K562 (cell line): ENCODE measurements at regions not wholly inside any gene's neighbourhood (a gene's known extent, or its start where the extent isn't known, plus 50 kb on each side); places are given as distances from the start of the nearest gene placed in this dataset.

ENCODE experiments used
- CTCF ChIP-seq, 3 experiments: IDR thresholded peaks in 2 of 3; conservative IDR thresholded peaks in 1 of 3; 2 replicates each; pipeline ENCODE4 v1.5.1; 2011 to 2012; ENCODE audit warnings: low read length in 3 of 3, mild to moderate bottlenecking in 3 of 3, control low read depth in 2 of 3, improper control_type of control experiment in 1 of 3, inconsistent platforms in 1 of 3, low read depth in 1 of 3, mixed read lengths in 1 of 3, moderate library complexity in 1 of 3; ENCODE audit not compliant: insufficient read depth in 2 of 3
- HDAC6 ChIP-seq: IDR thresholded peaks from 2 replicates; pipeline ENCODE4 v1.6.1; 2012; ENCODE audit warnings: low read depth, mild to moderate bottlenecking, control low read depth, inconsistent platforms, low read length, moderate library complexity
- POLR2A ChIP-seq: fragments of 450-650 bp; conservative IDR thresholded peaks from 2 replicates; pipeline ENCODE4 v1.6.1; 2016
- ZNF133 ChIP-seq: fragments of 250-450 bp; sonication (Bioruptor Pico); IDR thresholded peaks from 2 replicates; pipeline ENCODE4 v1.4.0; 2020; ENCODE audit warnings: mild to moderate bottlenecking
- ZNF274 ChIP-seq: IDR thresholded peaks from 2 replicates; pipeline ENCODE4 v1.6.1; 2011; ENCODE audit warnings: low read depth, mild to moderate bottlenecking, low read length, moderate library complexity, borderline replicate concordance
- ZNF324 ChIP-seq: fragments of 250-450 bp; sonication (Bioruptor Pico); IDR thresholded peaks from 2 replicates; pipeline ENCODE4 v1.4.0; 2020; ENCODE audit warnings: mild to moderate bottlenecking
- ZNF347 ChIP-seq: fragments of 450-650 bp; formaldehyde crosslinking; IDR thresholded peaks from 2 replicates; pipeline ENCODE4 v1.4.0; 2020; ENCODE audit warnings: low read depth, mild to moderate bottlenecking, moderate library complexity
- ZNF584 ChIP-seq: fragments of 200-800 bp; sonication (Bioruptor generic); IDR thresholded peaks from 2 replicates; pipeline ENCODE4 v1.6.1; 2016; ENCODE audit warnings: low read depth, mild to moderate bottlenecking, missing genetic modification characterization, missing compliant biosample characterization

- no peak for TF ChIP-seq CTCF (IDR thresholded peaks at IDR 0.05 in 2 of 3, conservative IDR thresholded peaks at IDR 0.05 in 1 of 3; ENCODE audit: insufficient read depth in 2 of 3, low read depth in 1 of 3, low read length in 3 of 3)
- no peak for TF ChIP-seq POLR2A
- TF ChIP-seq ZNF274 = no peak
- no peak for TF ChIP-seq HDAC6
- no peak for TF ChIP-seq ZNF584 (CRISPR knock-in tag)
- no peak for TF ChIP-seq ZNF324 (CRISPR knock-in tag)
- no peak for TF ChIP-seq ZNF347
- no peak for TF ChIP-seq ZNF133 (CRISPR knock-in tag)
These were observed 168.6 kb downstream of the SEMA6D start for GRCh38 chr15:47885920-47886319.
